ENCODE measurements at regions not wholly inside any gene's neighbourhood (a gene's known extent, or its start where the extent isn't known, plus 50 kb on each side); places are given as distances from the start of the nearest gene placed in this dataset.
A peak's percentile ranks its signal among the peaks of the same experiment; 100 is the strongest.
"Not testable (repeated sequence)": the region's sequence is repeated elsewhere in the genome, so short reads cannot be mapped to it uniquely, and the experiment has no call there.

GRCh38 chr1:148211191-148211590 lies 59.1 kb upstream of the NBPF11 start:
- H3K4me2 ChIP-seq (ENCODE audit: insufficient read depth, low read length); DNase-seq; H4K20me1 ChIP-seq (ENCODE audit: insufficient read depth, low read length); H3K4me3 ChIP-seq (ENCODE audit: low read depth in 1 of 2, low read length in 2 of 2); H3K9me3 ChIP-seq (ENCODE audit: insufficient read depth, low read length, severe bottlenecking); H2AFZ ChIP-seq (ENCODE audit: low read depth, low read length); H3K4me1 ChIP-seq (ENCODE audit: insufficient read depth, low read length); H3K27ac ChIP-seq (ENCODE audit: low read length); H3K79me2 ChIP-seq (ENCODE audit: insufficient read depth, low read length); H3K36me3 ChIP-seq (ENCODE audit: insufficient read depth, low read length); H3K27me3 ChIP-seq (ENCODE audit: insufficient read depth, low read length, poor library complexity); H3K9ac ChIP-seq (ENCODE audit: low read depth, low read length): not testable (repeated sequence)
- peak; percentile 57 for ATAC-seq (ENCODE audit: insufficient read depth, low read depth)

DNA sequence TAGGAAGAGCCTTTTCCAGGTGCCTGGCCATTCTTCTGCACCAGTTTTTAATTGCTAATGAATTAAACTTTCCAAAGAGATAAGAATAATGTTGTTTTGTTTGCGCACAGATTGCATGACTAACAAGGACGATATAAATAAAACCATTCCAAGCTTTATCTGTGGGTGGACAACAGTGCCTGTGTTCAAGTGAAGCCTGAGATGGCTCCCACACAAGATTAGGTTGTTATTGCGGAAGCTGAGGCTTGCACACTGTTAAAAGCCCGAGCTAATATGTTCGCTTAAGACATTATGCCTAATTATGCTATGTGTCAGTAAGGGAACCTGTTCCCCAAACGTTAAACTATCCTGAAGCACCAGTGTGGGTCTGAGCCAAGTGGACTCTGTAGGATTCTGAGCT lies 58.5 kb upstream of the NBPF11 start:
- not testable (repeated sequence) for H3K4me1 ChIP-seq (ENCODE audit: insufficient read depth, low read length); H2AFZ ChIP-seq (ENCODE audit: low read depth, low read length); H3K9ac ChIP-seq (ENCODE audit: low read depth, low read length); H3K27ac ChIP-seq (ENCODE audit: low read length); H3K36me3 ChIP-seq (ENCODE audit: insufficient read depth, low read length); H4K20me1 ChIP-seq (ENCODE audit: insufficient read depth, low read length); H3K4me3 ChIP-seq (ENCODE audit: low read depth in 1 of 2, low read length in 2 of 2); H3K79me2 ChIP-seq (ENCODE audit: insufficient read depth, low read length); ATAC-seq (ENCODE audit: insufficient read depth, low read depth); H3K9me3 ChIP-seq (ENCODE audit: insufficient read depth, low read length, severe bottlenecking); DNase-seq; H3K27me3 ChIP-seq (ENCODE audit: insufficient read depth, low read length, poor library complexity); H3K4me2 ChIP-seq (ENCODE audit: insufficient read depth, low read length)

DNA sequence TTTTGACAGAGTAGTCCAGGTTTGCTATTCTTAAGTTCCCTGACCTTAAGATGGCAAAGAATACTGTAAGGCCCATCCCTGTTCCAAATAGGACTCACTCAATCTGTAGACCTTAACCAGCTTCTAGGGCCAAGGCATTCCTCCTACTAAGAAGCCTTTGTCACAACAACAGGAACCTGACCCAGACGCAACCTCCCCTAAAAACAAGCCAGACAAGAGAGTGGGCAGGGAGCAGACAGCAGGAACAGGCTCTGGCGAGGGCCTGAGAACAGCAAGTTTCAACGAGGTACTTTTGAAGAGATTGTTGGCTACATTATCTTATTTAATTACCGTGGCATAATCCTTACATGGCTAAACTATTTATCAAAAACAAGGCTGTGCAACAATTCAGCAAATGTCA lies 58.1 kb upstream of the NBPF11 start:
- H3K4me3 ChIP-seq (ENCODE audit: low read depth in 1 of 2, low read length in 2 of 2); H4K20me1 ChIP-seq (ENCODE audit: insufficient read depth, low read length); H3K79me2 ChIP-seq (ENCODE audit: insufficient read depth, low read length); H3K27ac ChIP-seq (ENCODE audit: low read length); DNase-seq; ATAC-seq (ENCODE audit: insufficient read depth, low read depth); H3K4me2 ChIP-seq (ENCODE audit: insufficient read depth, low read length); H3K9me3 ChIP-seq (ENCODE audit: insufficient read depth, low read length, severe bottlenecking); H3K27me3 ChIP-seq (ENCODE audit: insufficient read depth, low read length, poor library complexity); H3K9ac ChIP-seq (ENCODE audit: low read depth, low read length); H3K36me3 ChIP-seq (ENCODE audit: insufficient read depth, low read length); H2AFZ ChIP-seq (ENCODE audit: low read depth, low read length); H3K4me1 ChIP-seq (ENCODE audit: insufficient read depth, low read length): not testable (repeated sequence)

DNA sequence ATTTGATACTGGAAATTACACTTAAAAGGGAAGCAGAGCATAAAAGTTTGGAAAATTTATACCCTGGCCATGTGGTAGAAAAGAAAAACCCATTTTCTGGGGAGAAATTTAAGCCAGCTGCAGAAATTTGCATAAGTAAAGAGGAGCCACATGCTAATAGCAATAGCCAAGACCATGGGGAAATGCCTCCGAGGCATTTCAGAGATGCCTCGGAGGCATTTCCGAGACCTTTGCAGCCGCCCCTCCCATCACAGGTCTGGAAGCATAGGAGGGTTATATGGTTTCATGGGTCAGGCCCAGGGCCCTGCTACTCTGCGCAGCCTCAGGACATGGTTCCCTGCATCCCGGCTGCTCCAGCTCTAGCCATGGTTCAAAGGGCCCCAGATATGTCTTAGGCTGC lies 49.9 kb upstream of the NBPF11 start:
- H2AFZ ChIP-seq (ENCODE audit: low read depth, low read length); H4K20me1 ChIP-seq (ENCODE audit: insufficient read depth, low read length); H3K27ac ChIP-seq (ENCODE audit: low read length); DNase-seq; H3K4me2 ChIP-seq (ENCODE audit: insufficient read depth, low read length); H3K36me3 ChIP-seq (ENCODE audit: insufficient read depth, low read length); H3K9me3 ChIP-seq (ENCODE audit: insufficient read depth, low read length, severe bottlenecking); H3K9ac ChIP-seq (ENCODE audit: low read depth, low read length); H3K79me2 ChIP-seq (ENCODE audit: insufficient read depth, low read length); H3K4me3 ChIP-seq (ENCODE audit: low read depth in 1 of 2, low read length in 2 of 2); H3K4me1 ChIP-seq (ENCODE audit: insufficient read depth, low read length); H3K27me3 ChIP-seq (ENCODE audit: insufficient read depth, low read length, poor library complexity); ATAC-seq (ENCODE audit: insufficient read depth, low read depth): not testable (repeated sequence)
